GM23338 (cell line): ENCODE measurements at regions not wholly inside any gene's neighbourhood (a gene's known extent, or its start where the extent isn't known, plus 50 kb on each side); places are given as distances from the start of the nearest gene placed in this dataset.

Experiments used
- ATAC-seq: fragments of 200-7000 bp; cut with Tn5 transposase; 3 replicates; pipeline ENCODE4 v1.9.1; 2020
- DNase-seq: peaks from one replicate; pipeline ENCODE4 v3.0.0-alpha.2; 2015; ENCODE audit warnings: low spot score
- H2AFZ ChIP-seq: fragments of 200-600 bp; sonication (generic); 2 replicates; pipeline ENCODE4 v1.8.0; 2016; ENCODE audit warnings: antibody characterized with exemption, mild to moderate bottlenecking, moderate library complexity
- H3F3A ChIP-seq: fragments of 200-600 bp; sonication (generic); replicated peaks from 2 replicates; pipeline ENCODE4 v1.8.0; 2017; ENCODE audit warnings: antibody characterized with exemption, mixed run types, low read depth
- H3K27ac ChIP-seq: fragments of 200-600 bp; sonication (generic); 2 replicates; pipeline ENCODE4 v1.6.1; 2016; ENCODE audit warnings: low read depth
- H3K27me3 ChIP-seq: fragments of 200-600 bp; sonication (generic); 2 replicates; pipeline ENCODE4 v1.8.0; 2016; ENCODE audit warnings: mild to moderate bottlenecking, mixed run types, moderate library complexity; ENCODE audit not compliant: insufficient read depth
- H3K36me3 ChIP-seq: fragments of 200-600 bp; sonication (generic); 2 replicates; pipeline ENCODE4 v1.8.0; 2016; ENCODE audit warnings: mild to moderate bottlenecking; ENCODE audit not compliant: insufficient read depth
- H3K4me1 ChIP-seq: fragments of 200-600 bp; sonication (generic); 2 replicates; pipeline ENCODE4 v1.8.0; 2016; ENCODE audit warnings: mild to moderate bottlenecking, moderate library complexity; ENCODE audit not compliant: insufficient read depth
- H3K4me2 ChIP-seq: fragments of 200-600 bp; sonication (generic); 2 replicates; pipeline ENCODE4 v1.7.1; 2017; ENCODE audit warnings: mixed run types
- H3K4me3 ChIP-seq: fragments of 200-600 bp; sonication (generic); 2 replicates; pipeline ENCODE4 v1.6.1; 2016; ENCODE audit warnings: mixed run types
- H3K79me2 ChIP-seq: fragments of 200-600 bp; sonication (generic); replicated peaks from 2 replicates; pipeline ENCODE4 v1.8.0; 2017; ENCODE audit warnings: mild to moderate bottlenecking; ENCODE audit not compliant: insufficient read depth
- H3K9me2 ChIP-seq: fragments of 200-600 bp; sonication (generic); 2 replicates; pipeline ENCODE4 v1.8.0; 2017; ENCODE audit not compliant: insufficient read depth
- H4K20me1 ChIP-seq: fragments of 200-600 bp; sonication (generic); replicated peaks from 2 replicates; pipeline ENCODE4 v1.8.0; 2017; ENCODE audit warnings: mild to moderate bottlenecking; ENCODE audit not compliant: insufficient read depth
- H3K27ac Mint-ChIP-seq: 2 replicates; pipeline ENCODE4 v1.8.0; 2020; ENCODE audit warnings: inconsistent platforms, mild to moderate bottlenecking, moderate library complexity, mixed read lengths
- H3K27me3 Mint-ChIP-seq: 3 replicates; pipeline ENCODE4 v1.8.0; 2022; ENCODE audit warnings: low read depth, mild to moderate bottlenecking, moderate library complexity, mixed read lengths, inconsistent platforms; ENCODE audit not compliant: insufficient read depth, poor library complexity
- H3K36me3 Mint-ChIP-seq: 3 replicates; pipeline ENCODE4 v1.8.0; 2021; ENCODE audit warnings: low read depth, mild to moderate bottlenecking, inconsistent platforms, moderate library complexity, mixed read lengths
- H3K4me1 Mint-ChIP-seq: 3 replicates; pipeline ENCODE4 v1.8.0; 2020; ENCODE audit warnings: mild to moderate bottlenecking, inconsistent platforms, mixed read lengths
- H3K4me3 Mint-ChIP-seq: 3 replicates; pipeline ENCODE4 v1.8.0; 2021; ENCODE audit warnings: moderate library complexity, mild to moderate bottlenecking, inconsistent platforms, mixed read lengths
- H3K9me3 Mint-ChIP-seq: 3 replicates; pipeline ENCODE4 v1.8.0; 2020; ENCODE audit warnings: moderate library complexity, mild to moderate bottlenecking, inconsistent platforms, mixed read lengths
- CREB1 ChIP-seq: fragments of 250-450 bp; sonication (Bioruptor Pico); IDR thresholded peaks from 2 replicates; pipeline ENCODE4 v1.5.0; 2020; ENCODE audit warnings: low read depth, mild to moderate bottlenecking, moderate library complexity
- EZH2 ChIP-seq: fragments of 200-600 bp; sonication (generic); IDR thresholded peaks from one replicate; pipeline ENCODE4 v1.8.0; 2017; ENCODE audit warnings: antibody characterized with exemption, mild to moderate bottlenecking, low read depth; ENCODE audit not compliant: unreplicated experiment
- EZH2phosphoT487 ChIP-seq: fragments of 200-600 bp; sonication (generic); IDR thresholded peaks from one replicate; pipeline ENCODE4 v1.8.1; 2018; ENCODE audit warnings: antibody characterized with exemption; ENCODE audit not compliant: unreplicated experiment
- JUNB ChIP-seq: IDR thresholded peaks from one replicate; pipeline ENCODE4 v1.6.1; 2016; ENCODE audit warnings: antibody characterized with exemption; ENCODE audit not compliant: unreplicated experiment
- NANOG ChIP-seq: IDR thresholded peaks from 2 replicates; pipeline ENCODE4 v1.6.1; 2016; ENCODE audit warnings: antibody characterized with exemption, borderline replicate concordance
- STAT1 ChIP-seq: IDR thresholded peaks from one replicate; pipeline ENCODE4 v1.6.1; 2016; ENCODE audit warnings: antibody characterized with exemption; ENCODE audit not compliant: unreplicated experiment
- ZNF114 ChIP-seq: fragments of 250-450 bp; sonication (Bioruptor Pico); IDR thresholded peaks from 2 replicates; pipeline ENCODE4 v1.5.0; 2020; ENCODE audit warnings: mild to moderate bottlenecking, moderate library complexity
- ZNF331 ChIP-seq: fragments of 250-450 bp; sonication (Bioruptor Pico); IDR thresholded peaks from 2 replicates; pipeline ENCODE4 v1.5.0; 2020; ENCODE audit warnings: low read depth, mild to moderate bottlenecking, moderate library complexity
- TF ChIP-seq, protein P1 (sequence below): IDR thresholded peaks from one replicate; pipeline ENCODE4 v1.6.1; 2018; ENCODE audit warnings: antibody characterized with exemption; ENCODE audit not compliant: unreplicated experiment
- TF ChIP-seq, protein P2 (sequence below): fragments of 250-450 bp; sonication (Bioruptor Pico); IDR thresholded peaks from 2 replicates; pipeline ENCODE4 v1.5.0; 2020; ENCODE audit warnings: mild to moderate bottlenecking, moderate library complexity
- TF ChIP-seq, protein P3 (sequence below), 2 experiments: fragments of 200-600 bp in 1 of 2; sonication (generic) in 1 of 2; conservative IDR thresholded peaks; 2 replicates each; pipeline versions ENCODE4 v1.5.1 to v1.6.1; 2016 to 2017; ENCODE audit warnings: antibody characterized with exemption in 2 of 2, low read depth in 2 of 2, mild to moderate bottlenecking in 2 of 2, moderate library complexity in 1 of 2

DNA sequence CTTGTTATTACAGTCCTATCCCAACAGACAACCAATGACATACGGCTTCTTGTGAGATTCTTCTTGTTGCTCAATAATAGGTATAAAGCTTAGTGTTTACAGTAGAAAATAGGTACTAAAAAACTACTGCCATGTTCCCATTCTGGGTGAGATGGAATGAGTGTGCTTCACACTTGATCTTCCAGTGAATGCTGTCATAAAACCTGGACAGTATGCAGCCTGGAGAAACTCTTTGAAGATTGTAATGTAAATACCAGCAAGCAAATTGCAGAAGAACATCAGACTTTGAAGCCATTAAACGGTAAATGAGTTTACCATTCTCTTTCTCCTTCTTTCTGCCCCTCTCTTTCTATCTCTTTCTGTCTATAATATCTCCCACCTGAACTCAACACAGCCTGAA, 663.7 kb upstream of the COBL start:
- H3F3A ChIP-seq = no peaks in the 10 kb centered on the region
- no peak overlapping the region for H3K4me3 ChIP-seq
- H3K79me2 ChIP-seq = no peaks in the 10 kb centered on the region
- DNase-seq (no peak), ATAC-seq (no peak)
- Mint-ChIP-seq H3K9me3 (no peaks in the 10 kb centered on the region), H3K36me3 (no peaks in the 10 kb centered on the region), H3K27me3 (peaks cover 1% of the 10 kb centered on the region), H3K27ac (no peak overlapping the region), H3K4me1 (peaks cover 8% of the 10 kb centered on the region; the same call in 2 of the 3 replicates), H3K4me3 (no peak overlapping the region)
- no peak overlapping the region for H3K27ac ChIP-seq
- H2AFZ ChIP-seq = no peak overlapping the region; the same call in 1 of the 2 replicates
- H3K9me2 ChIP-seq = peaks cover 4% of the 10 kb centered on the region; the same call in 1 of the 2 replicates
- no peak overlapping the region for H3K4me2 ChIP-seq
- TF ChIP-seq JUNB (no peak), EZH2phosphoT487 (no peak), ZNF114 (CRISPR knock-in tag) (no peak)
- H4K20me1 ChIP-seq = no peaks in the 10 kb centered on the region
- no peaks in the 10 kb centered on the region for H3K27me3 ChIP-seq
- H3K4me1 ChIP-seq = no peaks in the 10 kb centered on the region
- H3K36me3 ChIP-seq = no peaks in the 10 kb centered on the region

DNA sequence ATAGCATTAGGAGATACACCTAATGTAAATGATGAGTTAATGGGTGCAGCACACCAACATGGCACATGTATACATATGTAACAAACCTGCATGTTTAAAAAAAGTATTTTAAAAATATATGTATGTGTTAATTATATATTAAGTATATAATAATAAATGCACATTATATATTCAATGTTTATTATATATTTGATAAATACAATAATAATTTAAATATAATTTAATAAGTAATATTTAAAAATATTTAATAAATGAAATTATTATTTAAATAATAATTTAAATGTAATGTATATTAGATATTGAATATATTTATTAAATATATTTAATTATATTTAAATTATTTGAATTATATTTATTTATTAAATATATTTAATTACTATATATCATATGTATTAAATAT, 661.3 kb upstream of the COBL start:
- Histone ChIP-seq H4K20me1 (no peaks in the 10 kb centered on the region), H2AFZ (no peak overlapping the region), H3K4me3 (no peak overlapping the region), H3K4me2 (no peak overlapping the region), H3K4me1 (no peaks in the 10 kb centered on the region), H3K79me2 (no peaks in the 10 kb centered on the region), H3K36me3 (no peaks in the 10 kb centered on the region), H3K27me3 (no peaks in the 10 kb centered on the region), H3K9me2 (peaks cover 4% of the 10 kb centered on the region; the same call in 1 of the 2 replicates), H3K27ac (no peak overlapping the region), H3F3A (no peaks in the 10 kb centered on the region)
- DNase-seq (no peak), ATAC-seq (no peak)
- no peak overlapping the region for H3K27ac Mint-ChIP-seq
- peaks cover 14% of the 10 kb centered on the region; the same call in 2 of the 3 replicates for H3K4me1 Mint-ChIP-seq
- peaks cover 1% of the 10 kb centered on the region for H3K27me3 Mint-ChIP-seq
- no peaks in the 10 kb centered on the region for H3K36me3 Mint-ChIP-seq
- H3K9me3 Mint-ChIP-seq = no peaks in the 10 kb centered on the region
- no peak overlapping the region for H3K4me3 Mint-ChIP-seq
- TF ChIP-seq STAT1 (no peak), NANOG (no peak), CREB1 (CRISPR knock-in tag) (no peak), ZNF331 (CRISPR knock-in tag) (no peak), EZH2phosphoT487 (no peak), EZH2 (no peak)
- TF ChIP-seq, protein P1, sequence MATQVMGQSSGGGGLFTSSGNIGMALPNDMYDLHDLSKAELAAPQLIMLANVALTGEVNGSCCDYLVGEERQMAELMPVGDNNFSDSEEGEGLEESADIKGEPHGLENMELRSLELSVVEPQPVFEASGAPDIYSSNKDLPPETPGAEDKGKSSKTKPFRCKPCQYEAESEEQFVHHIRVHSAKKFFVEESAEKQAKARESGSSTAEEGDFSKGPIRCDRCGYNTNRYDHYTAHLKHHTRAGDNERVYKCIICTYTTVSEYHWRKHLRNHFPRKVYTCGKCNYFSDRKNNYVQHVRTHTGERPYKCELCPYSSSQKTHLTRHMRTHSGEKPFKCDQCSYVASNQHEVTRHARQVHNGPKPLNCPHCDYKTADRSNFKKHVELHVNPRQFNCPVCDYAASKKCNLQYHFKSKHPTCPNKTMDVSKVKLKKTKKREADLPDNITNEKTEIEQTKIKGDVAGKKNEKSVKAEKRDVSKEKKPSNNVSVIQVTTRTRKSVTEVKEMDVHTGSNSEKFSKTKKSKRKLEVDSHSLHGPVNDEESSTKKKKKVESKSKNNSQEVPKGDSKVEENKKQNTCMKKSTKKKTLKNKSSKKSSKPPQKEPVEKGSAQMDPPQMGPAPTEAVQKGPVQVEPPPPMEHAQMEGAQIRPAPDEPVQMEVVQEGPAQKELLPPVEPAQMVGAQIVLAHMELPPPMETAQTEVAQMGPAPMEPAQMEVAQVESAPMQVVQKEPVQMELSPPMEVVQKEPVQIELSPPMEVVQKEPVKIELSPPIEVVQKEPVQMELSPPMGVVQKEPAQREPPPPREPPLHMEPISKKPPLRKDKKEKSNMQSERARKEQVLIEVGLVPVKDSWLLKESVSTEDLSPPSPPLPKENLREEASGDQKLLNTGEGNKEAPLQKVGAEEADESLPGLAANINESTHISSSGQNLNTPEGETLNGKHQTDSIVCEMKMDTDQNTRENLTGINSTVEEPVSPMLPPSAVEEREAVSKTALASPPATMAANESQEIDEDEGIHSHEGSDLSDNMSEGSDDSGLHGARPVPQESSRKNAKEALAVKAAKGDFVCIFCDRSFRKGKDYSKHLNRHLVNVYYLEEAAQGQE = no peak
- TF ChIP-seq, protein P2, sequence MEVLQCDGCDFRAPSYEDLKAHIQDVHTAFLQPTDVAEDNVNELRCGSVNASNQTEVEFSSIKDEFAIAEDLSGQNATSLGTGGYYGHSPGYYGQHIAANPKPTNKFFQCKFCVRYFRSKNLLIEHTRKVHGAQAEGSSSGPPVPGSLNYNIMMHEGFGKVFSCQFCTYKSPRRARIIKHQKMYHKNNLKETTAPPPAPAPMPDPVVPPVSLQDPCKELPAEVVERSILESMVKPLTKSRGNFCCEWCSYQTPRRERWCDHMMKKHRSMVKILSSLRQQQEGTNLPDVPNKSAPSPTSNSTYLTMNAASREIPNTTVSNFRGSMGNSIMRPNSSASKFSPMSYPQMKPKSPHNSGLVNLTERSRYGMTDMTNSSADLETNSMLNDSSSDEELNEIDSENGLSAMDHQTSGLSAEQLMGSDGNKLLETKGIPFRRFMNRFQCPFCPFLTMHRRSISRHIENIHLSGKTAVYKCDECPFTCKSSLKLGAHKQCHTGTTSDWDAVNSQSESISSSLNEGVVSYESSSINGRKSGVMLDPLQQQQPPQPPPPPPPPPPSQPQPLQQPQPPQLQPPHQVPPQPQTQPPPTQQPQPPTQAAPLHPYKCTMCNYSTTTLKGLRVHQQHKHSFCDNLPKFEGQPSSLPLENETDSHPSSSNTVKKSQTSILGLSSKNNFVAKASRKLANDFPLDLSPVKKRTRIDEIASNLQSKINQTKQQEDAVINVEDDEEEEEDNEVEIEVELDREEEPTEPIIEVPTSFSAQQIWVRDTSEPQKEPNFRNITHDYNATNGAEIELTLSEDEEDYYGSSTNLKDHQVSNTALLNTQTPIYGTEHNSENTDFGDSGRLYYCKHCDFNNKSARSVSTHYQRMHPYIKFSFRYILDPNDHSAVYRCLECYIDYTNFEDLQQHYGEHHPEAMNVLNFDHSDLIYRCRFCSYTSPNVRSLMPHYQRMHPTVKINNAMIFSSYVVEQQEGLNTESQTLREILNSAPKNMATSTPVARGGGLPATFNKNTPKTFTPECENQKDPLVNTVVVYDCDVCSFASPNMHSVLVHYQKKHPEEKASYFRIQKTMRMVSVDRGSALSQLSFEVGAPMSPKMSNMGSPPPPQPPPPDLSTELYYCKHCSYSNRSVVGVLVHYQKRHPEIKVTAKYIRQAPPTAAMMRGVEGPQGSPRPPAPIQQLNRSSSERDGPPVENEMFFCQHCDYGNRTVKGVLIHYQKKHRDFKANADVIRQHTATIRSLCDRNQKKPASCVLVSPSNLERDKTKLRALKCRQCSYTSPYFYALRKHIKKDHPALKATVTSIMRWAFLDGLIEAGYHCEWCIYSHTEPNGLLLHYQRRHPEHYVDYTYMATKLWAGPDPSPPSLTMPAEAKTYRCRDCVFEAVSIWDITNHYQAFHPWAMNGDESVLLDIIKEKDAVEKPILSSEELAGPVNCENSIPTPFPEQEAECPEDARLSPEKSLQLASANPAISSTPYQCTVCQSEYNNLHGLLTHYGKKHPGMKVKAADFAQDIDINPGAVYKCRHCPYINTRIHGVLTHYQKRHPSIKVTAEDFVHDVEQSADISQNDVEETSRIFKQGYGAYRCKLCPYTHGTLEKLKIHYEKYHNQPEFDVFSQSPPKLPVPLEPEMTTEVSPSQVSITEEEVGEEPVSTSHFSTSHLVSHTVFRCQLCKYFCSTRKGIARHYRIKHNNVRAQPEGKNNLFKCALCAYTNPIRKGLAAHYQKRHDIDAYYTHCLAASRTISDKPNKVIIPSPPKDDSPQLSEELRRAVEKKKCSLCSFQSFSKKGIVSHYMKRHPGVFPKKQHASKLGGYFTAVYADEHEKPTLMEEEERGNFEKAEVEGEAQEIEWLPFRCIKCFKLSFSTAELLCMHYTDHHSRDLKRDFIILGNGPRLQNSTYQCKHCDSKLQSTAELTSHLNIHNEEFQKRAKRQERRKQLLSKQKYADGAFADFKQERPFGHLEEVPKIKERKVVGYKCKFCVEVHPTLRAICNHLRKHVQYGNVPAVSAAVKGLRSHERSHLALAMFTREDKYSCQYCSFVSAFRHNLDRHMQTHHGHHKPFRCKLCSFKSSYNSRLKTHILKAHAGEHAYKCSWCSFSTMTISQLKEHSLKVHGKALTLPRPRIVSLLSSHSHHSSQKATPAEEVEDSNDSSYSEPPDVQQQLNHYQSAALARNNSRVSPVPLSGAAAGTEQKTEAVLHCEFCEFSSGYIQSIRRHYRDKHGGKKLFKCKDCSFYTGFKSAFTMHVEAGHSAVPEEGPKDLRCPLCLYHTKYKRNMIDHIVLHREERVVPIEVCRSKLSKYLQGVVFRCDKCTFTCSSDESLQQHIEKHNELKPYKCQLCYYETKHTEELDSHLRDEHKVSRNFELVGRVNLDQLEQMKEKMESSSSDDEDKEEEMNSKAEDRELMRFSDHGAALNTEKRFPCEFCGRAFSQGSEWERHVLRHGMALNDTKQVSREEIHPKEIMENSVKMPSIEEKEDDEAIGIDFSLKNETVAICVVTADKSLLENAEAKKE (CRISPR knock-in tag) = no peak
- TF ChIP-seq, protein P3, sequence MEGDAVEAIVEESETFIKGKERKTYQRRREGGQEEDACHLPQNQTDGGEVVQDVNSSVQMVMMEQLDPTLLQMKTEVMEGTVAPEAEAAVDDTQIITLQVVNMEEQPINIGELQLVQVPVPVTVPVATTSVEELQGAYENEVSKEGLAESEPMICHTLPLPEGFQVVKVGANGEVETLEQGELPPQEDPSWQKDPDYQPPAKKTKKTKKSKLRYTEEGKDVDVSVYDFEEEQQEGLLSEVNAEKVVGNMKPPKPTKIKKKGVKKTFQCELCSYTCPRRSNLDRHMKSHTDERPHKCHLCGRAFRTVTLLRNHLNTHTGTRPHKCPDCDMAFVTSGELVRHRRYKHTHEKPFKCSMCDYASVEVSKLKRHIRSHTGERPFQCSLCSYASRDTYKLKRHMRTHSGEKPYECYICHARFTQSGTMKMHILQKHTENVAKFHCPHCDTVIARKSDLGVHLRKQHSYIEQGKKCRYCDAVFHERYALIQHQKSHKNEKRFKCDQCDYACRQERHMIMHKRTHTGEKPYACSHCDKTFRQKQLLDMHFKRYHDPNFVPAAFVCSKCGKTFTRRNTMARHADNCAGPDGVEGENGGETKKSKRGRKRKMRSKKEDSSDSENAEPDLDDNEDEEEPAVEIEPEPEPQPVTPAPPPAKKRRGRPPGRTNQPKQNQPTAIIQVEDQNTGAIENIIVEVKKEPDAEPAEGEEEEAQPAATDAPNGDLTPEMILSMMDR (conservative IDR thresholded peaks at IDR 0.05; ENCODE audit: low read depth in 2 of 2) = no peak
